HepG2 (cell line): ENCODE measurements at regions not wholly inside any gene's neighbourhood (a gene's known extent, or its start where the extent isn't known, plus 50 kb on each side); places are given as distances from the start of the nearest gene placed in this dataset.

Source experiments
- AKAP8 ChIP-seq: sonication (generic); formaldehyde crosslinking; IDR thresholded peaks from 2 replicates; pipeline ENCODE4 v1.5.1; 2020; ENCODE audit warnings: mild to moderate bottlenecking, missing genetic modification reagents
- MAFK ChIP-seq, 2 experiments: IDR thresholded peaks in 1 of 2; conservative IDR thresholded peaks in 1 of 2; 2 replicates each; pipeline ENCODE4 v1.6.1; 2011; ENCODE audit warnings: improper control_type of control experiment in 2 of 2, low read length in 2 of 2
- PHF20 ChIP-seq: sonication (generic); formaldehyde crosslinking; IDR thresholded peaks from 2 replicates; pipeline ENCODE4 v1.5.0; 2020; ENCODE audit warnings: mild to moderate bottlenecking, missing genetic modification reagents
- ZKSCAN8 ChIP-seq: IDR thresholded peaks from 2 replicates; pipeline ENCODE4 v1.6.1; 2016; ENCODE audit warnings: borderline replicate concordance, missing genetic modification reagents, missing compliant biosample characterization
- ZNF354B ChIP-seq: sonication (generic); formaldehyde crosslinking; IDR thresholded peaks from 2 replicates; pipeline ENCODE4 v1.8.0; 2022; ENCODE audit warnings: mild to moderate bottlenecking, missing genetic modification reagents
- ZNF607 ChIP-seq: sonication (generic); formaldehyde crosslinking; IDR thresholded peaks from 2 replicates; pipeline ENCODE4 v1.5.1; 2020; ENCODE audit warnings: missing genetic modification reagents, mild to moderate bottlenecking, borderline replicate concordance
- ZNF703 ChIP-seq: sonication (generic); formaldehyde crosslinking; IDR thresholded peaks from 2 replicates; pipeline ENCODE4 v1.5.1; 2020; ENCODE audit warnings: missing genetic modification reagents, mild to moderate bottlenecking, moderate library complexity, borderline replicate concordance
- TF ChIP-seq, protein P1 (sequence below): sonication (generic); formaldehyde crosslinking; IDR thresholded peaks from 2 replicates; pipeline ENCODE4 v1.8.1; 2023; ENCODE audit warnings: mild to moderate bottlenecking, inconsistent platforms, moderate library complexity, missing genetic modification reagents, borderline replicate concordance
- TF ChIP-seq, protein P2 (sequence below), 2 experiments: fragments of 450-650 bp in 1 of 2; sonication (generic) in 1 of 2; formaldehyde crosslinking in 1 of 2; IDR thresholded peaks; 2 replicates each; pipeline versions ENCODE4 v1.6.1 to v1.8.0; 2016 to 2022; ENCODE audit warnings: antibody characterized with exemption in 1 of 2, mild to moderate bottlenecking in 1 of 2, missing genetic modification reagents in 1 of 2
- TF ChIP-seq, protein P3 (sequence below): sonication (generic); formaldehyde crosslinking; conservative IDR thresholded peaks from 2 replicates; pipeline ENCODE4 v1.4.0; 2020; ENCODE audit warnings: missing genetic modification reagents
- TF ChIP-seq, protein P4 (sequence below): sonication (generic); formaldehyde crosslinking; IDR thresholded peaks from 2 replicates; pipeline ENCODE4 v1.4.0; 2020; ENCODE audit warnings: mild to moderate bottlenecking, low read depth, missing genetic modification reagents

DNA sequence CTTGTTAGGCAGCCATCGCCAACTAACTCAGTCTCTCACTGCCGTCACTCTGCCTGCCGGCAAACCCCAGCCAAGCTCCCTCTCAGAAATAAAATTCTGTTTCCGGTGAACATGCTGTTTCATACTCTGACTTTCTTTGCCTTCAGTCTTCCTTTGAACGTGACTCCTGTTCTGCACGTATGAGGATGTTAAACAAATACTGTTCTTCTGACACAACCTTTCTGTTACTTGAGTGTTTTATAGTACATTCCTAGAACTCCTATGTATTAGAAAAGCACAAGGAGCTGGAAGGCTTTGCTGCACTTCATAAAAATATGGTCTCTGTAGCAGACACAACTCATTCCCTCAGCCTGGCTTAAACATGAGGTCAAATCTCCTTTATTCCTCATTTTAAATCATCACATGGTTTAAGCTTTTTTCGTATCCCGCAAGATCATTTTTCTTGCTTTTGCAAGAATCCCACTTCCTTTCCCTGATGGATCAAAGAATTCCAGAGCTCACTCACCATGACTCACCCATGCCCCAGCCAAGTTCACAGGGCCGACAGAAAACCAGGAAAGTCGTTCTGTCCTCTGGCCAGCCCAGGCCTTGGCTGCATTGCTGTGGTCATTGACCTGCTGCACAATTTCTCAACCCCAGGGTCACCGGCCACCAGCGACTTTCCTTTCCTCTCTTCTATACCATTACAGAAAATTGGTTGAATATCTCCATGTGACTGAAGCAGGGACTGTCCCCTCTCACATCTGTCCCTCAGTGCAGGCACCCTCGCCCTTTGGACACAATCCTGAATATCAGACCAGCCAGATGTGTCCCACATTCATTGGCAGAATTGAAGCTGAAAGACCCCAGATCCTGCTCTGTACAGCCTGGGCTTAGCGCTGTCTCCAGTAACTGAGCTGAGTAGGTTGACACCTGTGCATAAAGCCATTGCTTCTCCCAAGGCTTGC, 183.1 kb upstream of the ARL4C start (continued):
- TF ChIP-seq MAFK (conservative IDR thresholded peaks at IDR 0.05 in 1 of 2, IDR thresholded peaks at IDR 0.05 in 1 of 2; ENCODE audit: low read length in 2 of 2) (no peak; a peak in 1 of 4 replicates), ZNF607 (CRISPR knock-in tag) (no peak), AKAP8 (CRISPR knock-in tag) (no peak), ZNF354B (CRISPR knock-in tag) (no peak), PHF20 (CRISPR knock-in tag) (no peak), ZNF703 (CRISPR knock-in tag) (no peak), ZKSCAN8 (CRISPR knock-in tag) (peak; percentile 87)
- TF ChIP-seq, protein P1, sequence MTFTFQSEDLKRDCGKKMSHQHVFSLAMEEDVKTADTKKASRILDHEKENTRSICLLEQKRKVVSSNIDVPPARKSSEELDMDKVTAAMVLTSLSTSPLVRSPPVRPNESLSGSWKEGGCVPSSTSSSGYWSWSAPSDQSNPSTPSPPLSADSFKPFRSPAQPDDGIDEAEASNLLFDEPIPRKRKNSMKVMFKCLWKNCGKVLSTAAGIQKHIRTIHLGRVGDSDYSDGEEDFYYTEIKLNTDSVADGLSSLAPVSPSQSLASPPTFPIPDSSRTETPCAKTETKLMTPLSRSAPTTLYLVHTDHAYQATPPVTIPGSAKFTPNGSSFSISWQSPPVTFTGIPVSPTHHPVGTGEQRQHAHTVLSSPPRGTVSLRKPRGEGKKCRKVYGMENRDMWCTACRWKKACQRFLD: peak; percentile 67; the same call in 1 of the 2 replicates
- TF ChIP-seq, protein P2, sequence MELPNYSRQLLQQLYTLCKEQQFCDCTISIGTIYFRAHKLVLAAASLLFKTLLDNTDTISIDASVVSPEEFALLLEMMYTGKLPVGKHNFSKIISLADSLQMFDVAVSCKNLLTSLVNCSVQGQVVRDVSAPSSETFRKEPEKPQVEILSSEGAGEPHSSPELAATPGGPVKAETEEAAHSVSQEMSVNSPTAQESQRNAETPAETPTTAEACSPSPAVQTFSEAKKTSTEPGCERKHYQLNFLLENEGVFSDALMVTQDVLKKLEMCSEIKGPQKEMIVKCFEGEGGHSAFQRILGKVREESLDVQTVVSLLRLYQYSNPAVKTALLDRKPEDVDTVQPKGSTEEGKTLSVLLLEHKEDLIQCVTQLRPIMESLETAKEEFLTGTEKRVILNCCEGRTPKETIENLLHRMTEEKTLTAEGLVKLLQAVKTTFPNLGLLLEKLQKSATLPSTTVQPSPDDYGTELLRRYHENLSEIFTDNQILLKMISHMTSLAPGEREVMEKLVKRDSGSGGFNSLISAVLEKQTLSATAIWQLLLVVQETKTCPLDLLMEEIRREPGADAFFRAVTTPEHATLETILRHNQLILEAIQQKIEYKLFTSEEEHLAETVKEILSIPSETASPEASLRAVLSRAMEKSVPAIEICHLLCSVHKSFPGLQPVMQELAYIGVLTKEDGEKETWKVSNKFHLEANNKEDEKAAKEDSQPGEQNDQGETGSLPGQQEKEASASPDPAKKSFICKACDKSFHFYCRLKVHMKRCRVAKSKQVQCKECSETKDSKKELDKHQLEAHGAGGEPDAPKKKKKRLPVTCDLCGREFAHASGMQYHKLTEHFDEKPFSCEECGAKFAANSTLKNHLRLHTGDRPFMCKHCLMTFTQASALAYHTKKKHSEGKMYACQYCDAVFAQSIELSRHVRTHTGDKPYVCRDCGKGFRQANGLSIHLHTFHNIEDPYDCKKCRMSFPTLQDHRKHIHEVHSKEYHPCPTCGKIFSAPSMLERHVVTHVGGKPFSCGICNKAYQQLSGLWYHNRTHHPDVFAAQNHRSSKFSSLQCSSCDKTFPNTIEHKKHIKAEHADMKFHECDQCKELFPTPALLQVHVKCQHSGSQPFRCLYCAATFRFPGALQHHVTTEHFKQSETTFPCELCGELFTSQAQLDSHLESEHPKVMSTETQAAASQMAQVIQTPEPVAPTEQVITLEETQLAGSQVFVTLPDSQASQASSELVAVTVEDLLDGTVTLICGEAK (IDR thresholded peaks at IDR 0.05): no peak
- TF ChIP-seq, protein P2 (CRISPR knock-in tag; IDR thresholded peaks at IDR 0.05): peak; percentile 73; the same call in 1 of the 2 replicates
- TF ChIP-seq, protein P3, sequence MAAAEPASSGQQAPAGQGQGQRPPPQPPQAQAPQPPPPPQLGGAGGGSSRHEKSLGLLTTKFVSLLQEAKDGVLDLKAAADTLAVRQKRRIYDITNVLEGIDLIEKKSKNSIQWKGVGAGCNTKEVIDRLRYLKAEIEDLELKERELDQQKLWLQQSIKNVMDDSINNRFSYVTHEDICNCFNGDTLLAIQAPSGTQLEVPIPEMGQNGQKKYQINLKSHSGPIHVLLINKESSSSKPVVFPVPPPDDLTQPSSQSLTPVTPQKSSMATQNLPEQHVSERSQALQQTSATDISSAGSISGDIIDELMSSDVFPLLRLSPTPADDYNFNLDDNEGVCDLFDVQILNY (CRISPR knock-in tag): no peak
- TF ChIP-seq, protein P4, sequence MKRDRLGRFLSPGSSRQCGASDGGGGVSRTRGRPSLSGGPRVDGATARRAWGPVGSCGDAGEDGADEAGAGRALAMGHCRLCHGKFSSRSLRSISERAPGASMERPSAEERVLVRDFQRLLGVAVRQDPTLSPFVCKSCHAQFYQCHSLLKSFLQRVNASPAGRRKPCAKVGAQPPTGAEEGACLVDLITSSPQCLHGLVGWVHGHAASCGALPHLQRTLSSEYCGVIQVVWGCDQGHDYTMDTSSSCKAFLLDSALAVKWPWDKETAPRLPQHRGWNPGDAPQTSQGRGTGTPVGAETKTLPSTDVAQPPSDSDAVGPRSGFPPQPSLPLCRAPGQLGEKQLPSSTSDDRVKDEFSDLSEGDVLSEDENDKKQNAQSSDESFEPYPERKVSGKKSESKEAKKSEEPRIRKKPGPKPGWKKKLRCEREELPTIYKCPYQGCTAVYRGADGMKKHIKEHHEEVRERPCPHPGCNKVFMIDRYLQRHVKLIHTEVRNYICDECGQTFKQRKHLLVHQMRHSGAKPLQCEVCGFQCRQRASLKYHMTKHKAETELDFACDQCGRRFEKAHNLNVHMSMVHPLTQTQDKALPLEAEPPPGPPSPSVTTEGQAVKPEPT: 0 out of 2 replicates have a peak, but pooled peaks have one; percentile 49
